ENCODE measurements at regions not wholly inside any gene's neighbourhood (a gene's known extent, or its start where the extent isn't known, plus 50 kb on each side); places are given as distances from the start of the nearest gene placed in this dataset.

GRCh38 chr3:78174821-78175220 is 1134.9 kb downstream of the ROBO2 start:
- 32 to 63% methylated on average over 1 of the region's 1 CpG for WGBS, 2 donors (ENCODE audit: low coverage in 1 of 2)
- in situ Hi-C loops (cut with MboI; ENCODE audit: low pct_ligation_motif_present in 1 of 4, low pct_unique_long_range_greater_than_20kb in 1 of 4, low sequenced_read_pairs in 3 of 4), result no loop called here

GRCh38 chr3:78176869-78177268 is 1137.0 kb downstream of the ROBO2 start:
- no peaks in the 10 kb centered on the region for H3K27me3 ChIP-seq
- 71 to 73% methylated on average over 4 of the region's 4 CpGs for WGBS, 2 donors (ENCODE audit: low coverage in 1 of 2)
- no peak for TF ChIP-seq EP300 (IDR thresholded peaks at IDR 0.05; ENCODE audit: low read depth)
- TF ChIP-seq POLR2A (IDR thresholded peaks at IDR 0.05), result no peak
- no peak for TF ChIP-seq POLR2AphosphoS5 (IDR thresholded peaks at IDR 0.05)
- TF ChIP-seq CTCF (IDR thresholded peaks at IDR 0.05), result no peak
- no peak for DNase-seq
- H3K27ac ChIP-seq, result no peak overlapping the region
- no peaks in the 10 kb centered on the region for H3K4me1 ChIP-seq
- no peak overlapping the region for H3K4me3 ChIP-seq
- intact Hi-C loops (cut with DNase I; ENCODE audit: low total_unique reads), result no loop called here
- H3K9me3 ChIP-seq, result no peaks in the 10 kb centered on the region
- H3K36me3 ChIP-seq, result no peaks in the 10 kb centered on the region
- in situ Hi-C loops (cut with MboI; ENCODE audit: low pct_ligation_motif_present in 1 of 4, low pct_unique_long_range_greater_than_20kb in 1 of 4, low sequenced_read_pairs in 3 of 4), result no loop called here

More at GRCh38 chr3:78174821-78175220, 1134.9 kb downstream of the ROBO2 start:
- Histone ChIP-seq H3K4me1 (no peaks in the 10 kb centered on the region), H3K36me3 (no peaks in the 10 kb centered on the region), H3K27ac (no peak overlapping the region), H3K27me3 (no peaks in the 10 kb centered on the region), H3K4me3 (no peak overlapping the region), H3K9me3 (no peaks in the 10 kb centered on the region)
- TF ChIP-seq POLR2A (IDR thresholded peaks at IDR 0.05), result no peak
- no peak for DNase-seq
- intact Hi-C loops (cut with DNase I; ENCODE audit: low total_unique reads), result no loop called here

- no peak overlapping the region for H3K27ac ChIP-seq
- TF ChIP-seq POLR2A (IDR thresholded peaks at IDR 0.05) (no peak), CTCF (IDR thresholded peaks at IDR 0.05) (no peak), EP300 (IDR thresholded peaks at IDR 0.05; ENCODE audit: low read depth) (no peak), POLR2AphosphoS5 (IDR thresholded peaks at IDR 0.05) (no peak)
- H3K9me3 ChIP-seq, result no peaks in the 10 kb centered on the region
- WGBS, 2 donors (ENCODE audit: low coverage in 1 of 2), result 55 to 71% methylated on average over 2 of the region's 2 CpGs
- DNase-seq, result no peak
- H3K27me3 ChIP-seq, result no peaks in the 10 kb centered on the region
- H3K4me1 ChIP-seq, result no peaks in the 10 kb centered on the region
- intact Hi-C loops (cut with DNase I; ENCODE audit: low total_unique reads), result no loop called here
- H3K4me3 ChIP-seq, result no peak overlapping the region
- in situ Hi-C loops (cut with MboI; ENCODE audit: low pct_ligation_motif_present in 1 of 4, low pct_unique_long_range_greater_than_20kb in 1 of 4, low sequenced_read_pairs in 3 of 4), result no loop called here
- no peaks in the 10 kb centered on the region for H3K36me3 ChIP-seq
Measured at GRCh38 chr3:78177780-78178179, 1137.9 kb downstream of the ROBO2 start.

- no peaks in the 10 kb centered on the region for H3K9me3 ChIP-seq
- DNase-seq, result no peak
- no peaks in the 10 kb centered on the region for H3K27me3 ChIP-seq
- H3K4me3 ChIP-seq, result no peak overlapping the region
- no peaks in the 10 kb centered on the region for H3K36me3 ChIP-seq
- intact Hi-C loops (cut with DNase I; ENCODE audit: low total_unique reads) (no loop called here), in situ Hi-C loops (cut with MboI; ENCODE audit: low pct_ligation_motif_present in 1 of 4, low pct_unique_long_range_greater_than_20kb in 1 of 4, low sequenced_read_pairs in 3 of 4) (no loop called here)
- H3K4me1 ChIP-seq, result no peaks in the 10 kb centered on the region
- TF ChIP-seq POLR2A (IDR thresholded peaks at IDR 0.05) (no peak), POLR2AphosphoS5 (IDR thresholded peaks at IDR 0.05) (no peak), EP300 (IDR thresholded peaks at IDR 0.05; ENCODE audit: low read depth) (no peak), CTCF (IDR thresholded peaks at IDR 0.05) (no peak)
- H3K27ac ChIP-seq, result no peak overlapping the region
Measured at GRCh38 chr3:78178209-78178608, 1138.3 kb downstream of the ROBO2 start.

- Histone ChIP-seq H3K4me1 (no peaks in the 10 kb centered on the region), H3K36me3 (no peaks in the 10 kb centered on the region), H3K4me3 (no peak overlapping the region), H3K27ac (no peak overlapping the region), H3K27me3 (no peaks in the 10 kb centered on the region), H3K9me3 (no peaks in the 10 kb centered on the region)
- no peak for DNase-seq
- TF ChIP-seq CTCF (IDR thresholded peaks at IDR 0.05), result no peak
- no peak for TF ChIP-seq POLR2AphosphoS5 (IDR thresholded peaks at IDR 0.05)
- no peak for TF ChIP-seq POLR2A (IDR thresholded peaks at IDR 0.05)
- no peak for TF ChIP-seq EP300 (IDR thresholded peaks at IDR 0.05; ENCODE audit: low read depth)
- 62 to 67% methylated on average over 1 of the region's 1 CpG for WGBS, 2 donors (ENCODE audit: low coverage in 1 of 2)
- in situ Hi-C loops (cut with MboI; ENCODE audit: low pct_ligation_motif_present in 1 of 4, low pct_unique_long_range_greater_than_20kb in 1 of 4, low sequenced_read_pairs in 3 of 4), result no loop called here
- intact Hi-C loops (cut with DNase I; ENCODE audit: low total_unique reads), result no loop called here
Measured at GRCh38 chr3:78178740-78179363, 1139.0 kb downstream of the ROBO2 start.

Measured in transverse colon (tissue), 4 donors.